ENCODE measurements at regions not wholly inside any gene's neighbourhood (a gene's known extent, or its start where the extent isn't known, plus 50 kb on each side); places are given as distances from the start of the nearest gene placed in this dataset.

- TF ChIP-seq, protein P1, sequence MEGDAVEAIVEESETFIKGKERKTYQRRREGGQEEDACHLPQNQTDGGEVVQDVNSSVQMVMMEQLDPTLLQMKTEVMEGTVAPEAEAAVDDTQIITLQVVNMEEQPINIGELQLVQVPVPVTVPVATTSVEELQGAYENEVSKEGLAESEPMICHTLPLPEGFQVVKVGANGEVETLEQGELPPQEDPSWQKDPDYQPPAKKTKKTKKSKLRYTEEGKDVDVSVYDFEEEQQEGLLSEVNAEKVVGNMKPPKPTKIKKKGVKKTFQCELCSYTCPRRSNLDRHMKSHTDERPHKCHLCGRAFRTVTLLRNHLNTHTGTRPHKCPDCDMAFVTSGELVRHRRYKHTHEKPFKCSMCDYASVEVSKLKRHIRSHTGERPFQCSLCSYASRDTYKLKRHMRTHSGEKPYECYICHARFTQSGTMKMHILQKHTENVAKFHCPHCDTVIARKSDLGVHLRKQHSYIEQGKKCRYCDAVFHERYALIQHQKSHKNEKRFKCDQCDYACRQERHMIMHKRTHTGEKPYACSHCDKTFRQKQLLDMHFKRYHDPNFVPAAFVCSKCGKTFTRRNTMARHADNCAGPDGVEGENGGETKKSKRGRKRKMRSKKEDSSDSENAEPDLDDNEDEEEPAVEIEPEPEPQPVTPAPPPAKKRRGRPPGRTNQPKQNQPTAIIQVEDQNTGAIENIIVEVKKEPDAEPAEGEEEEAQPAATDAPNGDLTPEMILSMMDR (IDR thresholded peaks at IDR 0.05) = no peak
- TF ChIP-seq POLR2AphosphoS5 (IDR thresholded peaks at IDR 0.05; ENCODE audit: low read depth, low read length) = no peak
Observed at GRCh38 chr16:47978491-47979163, 177.2 kb downstream of the ABCC12 start.
